H9 (cell line): ENCODE measurements at regions not wholly inside any gene's neighbourhood (a gene's known extent, or its start where the extent isn't known, plus 50 kb on each side); places are given as distances from the start of the nearest gene placed in this dataset.

Experiments used
- DNase-seq: peaks from one replicate; pipeline ENCODE4 v3.0.0-alpha.2; 2017
- H2AFZ ChIP-seq: one replicate; pipeline ENCODE4 v1.6.1; 2013; ENCODE audit warnings: mild to moderate bottlenecking, low read length, control low read depth, moderate library complexity
- H2AK5ac ChIP-seq: 2 replicates; pipeline ENCODE4 v1.6.1; 2013; ENCODE audit warnings: low read length, control low read depth, mixed read lengths; ENCODE audit not compliant: insufficient read length
- H2BK120ac ChIP-seq: one replicate; pipeline ENCODE4 v1.6.1; 2013; ENCODE audit warnings: low read depth, mild to moderate bottlenecking, low read length, control low read depth, inconsistent platforms; ENCODE audit not compliant: poor library complexity, severe bottlenecking
- H2BK12ac ChIP-seq: 2 replicates; pipeline ENCODE4 v1.6.1; 2013; ENCODE audit warnings: low read length, control low read depth, mixed read lengths, low read depth; ENCODE audit not compliant: insufficient read length
- H2BK15ac ChIP-seq: 2 replicates; pipeline ENCODE4 v1.6.1; 2013; ENCODE audit warnings: low read depth, low read length, control low read depth
- H2BK20ac ChIP-seq: one replicate; pipeline ENCODE4 v1.6.1; 2013; ENCODE audit warnings: low read depth, mild to moderate bottlenecking, low read length, control low read depth, inconsistent platforms; ENCODE audit not compliant: poor library complexity, severe bottlenecking
- H2BK5ac ChIP-seq: 2 replicates; pipeline ENCODE4 v1.6.1; 2013; ENCODE audit warnings: low read length, control low read depth, mixed read lengths; ENCODE audit not compliant: insufficient read length
- H3K14ac ChIP-seq: 2 replicates; pipeline ENCODE4 v1.6.1; 2013; ENCODE audit warnings: low read length, control low read depth; ENCODE audit not compliant: insufficient read depth
- H3K18ac ChIP-seq: 2 replicates; pipeline ENCODE4 v1.6.1; 2013; ENCODE audit warnings: low read depth, mild to moderate bottlenecking, mixed read lengths, low read length, control low read depth; ENCODE audit not compliant: insufficient read length
- H3K23ac ChIP-seq: 2 replicates; pipeline ENCODE4 v1.6.1; 2013; ENCODE audit warnings: low read length, control low read depth, mixed read lengths, low read depth; ENCODE audit not compliant: insufficient read length
- H3K23me2 ChIP-seq: 2 replicates; pipeline ENCODE4 v1.6.1; 2013; ENCODE audit warnings: low read depth, mild to moderate bottlenecking, mixed read lengths, low read length, control low read depth; ENCODE audit not compliant: insufficient read length, poor library complexity, severe bottlenecking
- H3K27ac ChIP-seq: 2 replicates; pipeline ENCODE4 v1.5.1; 2013; ENCODE audit warnings: low read length, control low read depth, mixed read lengths, low read depth; ENCODE audit not compliant: insufficient read length
- H3K27me3 ChIP-seq: 2 replicates; pipeline ENCODE4 v1.6.1; 2013; ENCODE audit warnings: low read length, control low read depth, inconsistent platforms; ENCODE audit not compliant: insufficient read depth
- H3K4ac ChIP-seq: 2 replicates; pipeline ENCODE4 v1.6.1; 2013; ENCODE audit warnings: low read depth, mild to moderate bottlenecking, control low read depth, inconsistent platforms, low read length, moderate library complexity
- H3K4me1 ChIP-seq: 2 replicates; pipeline ENCODE4 v1.6.1; 2013; ENCODE audit warnings: low read length, control low read depth, inconsistent platforms; ENCODE audit not compliant: insufficient read depth
- H3K4me2 ChIP-seq: 2 replicates; pipeline ENCODE4 v1.6.1; 2013; ENCODE audit warnings: low read length, control low read depth, mixed read lengths; ENCODE audit not compliant: insufficient read length, insufficient read depth
- H3K56ac ChIP-seq: 2 replicates; pipeline ENCODE4 v1.6.1; 2013; ENCODE audit warnings: low read depth, mild to moderate bottlenecking, mixed read lengths, low read length, control low read depth; ENCODE audit not compliant: insufficient read length
- H3K79me1 ChIP-seq: 2 replicates; pipeline ENCODE4 v1.6.1; 2013; ENCODE audit warnings: low read depth, mild to moderate bottlenecking, moderate library complexity, low read length, control low read depth, inconsistent platforms; ENCODE audit not compliant: insufficient read depth, poor library complexity, severe bottlenecking
- H3K79me2 ChIP-seq: 2 replicates; pipeline ENCODE4 v1.6.1; 2013; ENCODE audit warnings: low read length, control low read depth, inconsistent platforms; ENCODE audit not compliant: insufficient read depth
- H3K9ac ChIP-seq: 2 replicates; pipeline ENCODE4 v1.6.1; 2013; ENCODE audit warnings: low read length, control low read depth, mixed read lengths; ENCODE audit not compliant: insufficient read length; ENCODE audit errors: extremely low read depth
- H3K9me3 ChIP-seq: one replicate; pipeline ENCODE4 v1.6.1; 2013; ENCODE audit warnings: low read depth, low read length, inconsistent platforms; ENCODE audit not compliant: control insufficient read depth
- H3T11ph ChIP-seq: one replicate; pipeline ENCODE4 v1.6.1; 2013; ENCODE audit warnings: mild to moderate bottlenecking, low read length, control low read depth, inconsistent platforms
- H4K20me1 ChIP-seq: one replicate; pipeline ENCODE4 v1.6.1; 2013; ENCODE audit not compliant: control insufficient read depth, insufficient read length, insufficient read depth
- H4K5ac ChIP-seq: 2 replicates; pipeline ENCODE4 v1.6.1; 2013; ENCODE audit warnings: low read depth, mild to moderate bottlenecking, mixed read lengths, low read length, control low read depth; ENCODE audit not compliant: insufficient read length
- H4K8ac ChIP-seq: replicated peaks from 2 replicates; pipeline ENCODE4 v1.6.1; 2013; ENCODE audit warnings: low read length, control low read depth, mixed read lengths, low read depth; ENCODE audit not compliant: insufficient read length
- H4K91ac ChIP-seq: 2 replicates; pipeline ENCODE4 v1.6.1; 2013; ENCODE audit warnings: low read depth, mild to moderate bottlenecking, moderate library complexity, mixed read lengths, low read length, control low read depth; ENCODE audit not compliant: insufficient read length
- H3K27ac Mint-ChIP-seq, 3 experiments: 2 replicates in 2 of 3; 3 replicates in 1 of 3; pipeline ENCODE4 v1.8.0; 2020 to 2021; ENCODE audit warnings: mixed read lengths in 3 of 3, mild to moderate bottlenecking in 1 of 3, moderate library complexity in 1 of 3
- H3K27me3 Mint-ChIP-seq: 2 replicates; pipeline ENCODE4 v1.8.0; 2021; ENCODE audit warnings: low read depth, mild to moderate bottlenecking, moderate library complexity, mixed read lengths
- H3K36me3 Mint-ChIP-seq, 3 experiments: 2 replicates in 2 of 3; 3 replicates in 1 of 3; pipeline ENCODE4 v1.8.0; 2020 to 2021; ENCODE audit warnings: low read depth in 3 of 3, mixed read lengths in 3 of 3; ENCODE audit not compliant: insufficient read depth in 1 of 3
- H3K4me1 Mint-ChIP-seq, 2 experiments: 2 replicates each; pipeline ENCODE4 v1.8.0; 2020; ENCODE audit warnings: mixed read lengths in 2 of 2
- H3K4me3 Mint-ChIP-seq, 2 experiments: 2 replicates in 1 of 2; 3 replicates in 1 of 2; pipeline ENCODE4 v1.8.0; 2020 to 2021; ENCODE audit warnings: mild to moderate bottlenecking in 2 of 2, mixed read lengths in 2 of 2, moderate library complexity in 1 of 2
- H3K9me3 Mint-ChIP-seq, 2 experiments: 2 replicates in 1 of 2; 3 replicates in 1 of 2; pipeline ENCODE4 v1.8.0; 2020; ENCODE audit warnings: mild to moderate bottlenecking in 2 of 2, mixed read lengths in 2 of 2, moderate library complexity in 1 of 2
- CTCF ChIP-seq: fragments of 200-600 bp; sonication (generic); conservative IDR thresholded peaks from 3 replicates; pipeline ENCODE4 v1.8.0; 2021; ENCODE audit warnings: antibody characterized with exemption, mild to moderate bottlenecking
- WGBS: extraction: QIAGEN DNeasy Blood & Tissue Kit; methylation state at CpG from one replicate; pipeline ENCODE4 v1.1.7; 2013; ENCODE audit warnings: missing lambda C conversion rate, low lambda C conversion rate, mixed read lengths; ENCODE audit not compliant: insufficient read length; ENCODE audit errors: extremely low coverage; 5-methylcytosine and 5-hydroxymethylcytosine counted together

- H3K27me3 Mint-ChIP-seq = no peaks in the 10 kb centered on the region
- Histone ChIP-seq H3T11ph (no peak overlapping the region), H3K23ac (no peak overlapping the region), H3K4me2 (no peak overlapping the region), H3K56ac (no peak overlapping the region), H3K23me2 (no peaks in the 10 kb centered on the region), H3K4ac (no peak overlapping the region), H2BK5ac (no peak overlapping the region), H2BK12ac (no peak overlapping the region), H2BK20ac (no peak overlapping the region), H3K18ac (no peak overlapping the region), H4K91ac (no peak overlapping the region), H3K4me1 (peaks cover 12% of the 10 kb centered on the region), H2BK120ac (no peak overlapping the region), H2AK5ac (no peak overlapping the region), H3K79me1 (no peaks in the 10 kb centered on the region), H2AFZ (no peak overlapping the region), H2BK15ac (no peak overlapping the region), H4K20me1 (no peaks in the 10 kb centered on the region), H4K8ac (no peak overlapping the region), H4K5ac (no peak overlapping the region), H3K14ac (no peak overlapping the region), H3K27me3 (no peaks in the 10 kb centered on the region), H3K9me3 (no peaks in the 10 kb centered on the region), H3K79me2 (no peaks in the 10 kb centered on the region), H3K9ac (no peak overlapping the region), H3K27ac (no peak overlapping the region)
- H3K36me3 Mint-ChIP-seq = no peaks in the 10 kb centered on the region
- no peaks in the 10 kb centered on the region for H3K9me3 Mint-ChIP-seq
- no peak for TF ChIP-seq CTCF
- no peak for DNase-seq
- H3K27ac Mint-ChIP-seq = 0 out of 7 replicates have a peak overlapping the region, but pooled peaks of 1 of the 3 experiments have one; percentile 9
- peaks cover 32 to 34% of the 10 kb centered on the region in 2 experiments for H3K4me1 Mint-ChIP-seq
- WGBS = no CpG with 5 or more reads among the region's 3 CpGs
- H3K4me3 Mint-ChIP-seq = no peak overlapping the region
Measured at GRCh38 chr3:181916013-181916412, 204.3 kb downstream of the SOX2 start.
